ENCODE measurements at regions not wholly inside any gene's neighbourhood (a gene's known extent, or its start where the extent isn't known, plus 50 kb on each side); places are given as distances from the start of the nearest gene placed in this dataset.

GRCh38 chr4:115537387-115537786 is 424.0 kb upstream of the NDST4 start:
- no peaks in the 10 kb centered on the region for H3K36me3 ChIP-seq (ENCODE audit: control insufficient read depth, insufficient read depth, low read length)
- no peaks in the 10 kb centered on the region for H3K9me3 ChIP-seq (ENCODE audit: control insufficient read depth, insufficient read depth, low read length)
- no peaks in the 10 kb centered on the region for H3K79me1 ChIP-seq (ENCODE audit: low read depth in 1 of 2, low read length in 2 of 2)
- H3K4me1 ChIP-seq (ENCODE audit: control insufficient read depth, insufficient read depth, low read length): no peaks in the 10 kb centered on the region
- H4K91ac ChIP-seq (ENCODE audit: insufficient read depth, low read depth, low read length): no peak overlapping the region
- no peaks in the 10 kb centered on the region for H4K20me1 ChIP-seq (ENCODE audit: insufficient read depth, low read length)
- intact Hi-C loops (cut with micrococcal nuclease): no loop called here
- TF ChIP-seq USF2 (IDR thresholded peaks at IDR 0.05; ENCODE audit: low read depth, low read length) (no peak), CHD1 (IDR thresholded peaks at IDR 0.05; ENCODE audit: low read depth, low read length) (no peak), RFX5 (IDR thresholded peaks at IDR 0.05; ENCODE audit: low read depth, low read length) (no peak), NFE2L2 (IDR thresholded peaks at IDR 0.05; ENCODE audit: low read depth, low read length) (no peak), CTCF (conservative IDR thresholded peaks at IDR 0.05; ENCODE audit: low read depth, low read length) (no peak), POLR2A (IDR thresholded peaks at IDR 0.05; ENCODE audit: low read depth, low read length) (no peak), MXI1 (IDR thresholded peaks at IDR 0.05; ENCODE audit: borderline replicate concordance, low read depth, low read length) (no peak), RCOR1 (IDR thresholded peaks at IDR 0.05; ENCODE audit: insufficient replicate concordance, low read length) (no peak)
- H2BK15ac ChIP-seq (ENCODE audit: low read depth, low read length): no peak overlapping the region
- in situ Hi-C loops (cut with MboI; ENCODE audit: low sequenced_read_pairs): no loop called here
- no peak overlapping the region for H2BK20ac ChIP-seq (ENCODE audit: low read depth, low read length)
- no peak overlapping the region for H3K27ac ChIP-seq (ENCODE audit: insufficient read depth, low read length)
- POLR2A ChIA-PET (ENCODE audit: unreplicated experiment): no interaction called here
- no peak overlapping the region for H4K8ac ChIP-seq (ENCODE audit: low read depth in 2 of 2, low read length in 2 of 2)
- dilution Hi-C loops (cut with HindIII; ENCODE audit: low sequenced_read_pairs, unreplicated experiment): no loop called here
- no peaks in the 10 kb centered on the region for H3K27me3 ChIP-seq (ENCODE audit: control insufficient read depth, insufficient read depth, low read length)
- ATAC-seq (ENCODE audit: low read depth) (no peak), DNase-seq (no peak)
- H2AK5ac ChIP-seq (ENCODE audit: low read depth, low read length): no peak overlapping the region
- H2AK9ac ChIP-seq (replicated peaks; ENCODE audit: low read depth, low read length, poor library complexity): no peak overlapping the region
- H3K4me3 ChIP-seq (ENCODE audit: insufficient read depth, low read depth, low read length): no peak overlapping the region
- no TSS peak for BruUV-seq (replicated peaks)
- H2AFZ ChIP-seq (replicated peaks; ENCODE audit: low read length, poor library complexity): no peak overlapping the region
- no CpG with 5 or more reads among the region's 2 CpGs for WGBS, 2 experiments (ENCODE audit: extremely low coverage in 2 of 2, insufficient read length in 1 of 2)
- H3K18ac ChIP-seq (ENCODE audit: low read depth, low read length): no peak overlapping the region
- H3K56ac ChIP-seq (ENCODE audit: extremely low read depth, insufficient read depth, low read length): no peak overlapping the region
- no peak overlapping the region for H3K23ac ChIP-seq (ENCODE audit: low read depth, low read length)
- H4K5ac ChIP-seq (ENCODE audit: low read depth, low read length): no peak overlapping the region
- H2BK120ac ChIP-seq (ENCODE audit: low read depth, low read length): no peak overlapping the region
- no peak overlapping the region for H3K4me2 ChIP-seq (ENCODE audit: low read depth, low read length)
- no peak overlapping the region for H3K14ac ChIP-seq (replicated peaks; ENCODE audit: low read depth, low read length)
- CTCF ChIA-PET: no interaction called here
- H3K9ac ChIP-seq (ENCODE audit: low read depth, low read length): no peak overlapping the region
- no peak overlapping the region for H2BK5ac ChIP-seq (ENCODE audit: low read depth, low read length, poor library complexity, severe bottlenecking)
- H3K4ac ChIP-seq (ENCODE audit: low read depth, low read length): no peak overlapping the region
- H3K9me1 ChIP-seq (ENCODE audit: insufficient read depth, low read length): no peaks in the 10 kb centered on the region

Measured in IMR-90 (cell line).